ENCODE measurements at regions not wholly inside any gene's neighbourhood (a gene's known extent, or its start where the extent isn't known, plus 50 kb on each side); places are given as distances from the start of the nearest gene placed in this dataset.

- H3K27ac Mint-ChIP-seq (ENCODE audit: unreplicated experiment), result no peak overlapping the region
- peaks cover 10% of the 10 kb centered on the region for H3K27me3 Mint-ChIP-seq (ENCODE audit: low read depth)
- no peak for DNase-seq (ENCODE audit: low spot score)
Observed at GRCh38 chr18:60092073-60092472, 192.3 kb downstream of the PMAIP1 start.

GRCh38 chr18:60090170-60090569 lies 190.4 kb downstream of the PMAIP1 start:
- peak; percentile 31 for TF ChIP-seq CTCF (IDR thresholded peaks at IDR 0.05)
- no peak for DNase-seq (ENCODE audit: low spot score)
- H3K4me1 Mint-ChIP-seq (ENCODE audit: low read depth), result no peaks in the 10 kb centered on the region
- no peaks in the 10 kb centered on the region for H3K36me3 Mint-ChIP-seq (ENCODE audit: low read depth)
- H3K27me3 Mint-ChIP-seq (ENCODE audit: low read depth), result peaks cover 20% of the 10 kb centered on the region
- no peak overlapping the region for H3K27ac Mint-ChIP-seq (ENCODE audit: unreplicated experiment)
- no peak overlapping the region for H3K4me3 Mint-ChIP-seq (ENCODE audit: unreplicated experiment)
- H3K9me3 Mint-ChIP-seq (ENCODE audit: low read depth), result peaks cover 5% of the 10 kb centered on the region

More at GRCh38 chr18:60092073-60092472, 192.3 kb downstream of the PMAIP1 start:
- H3K4me1 Mint-ChIP-seq (ENCODE audit: low read depth), result no peaks in the 10 kb centered on the region
- no peak overlapping the region for H3K4me3 Mint-ChIP-seq (ENCODE audit: unreplicated experiment)
- peaks cover 5% of the 10 kb centered on the region for H3K9me3 Mint-ChIP-seq (ENCODE audit: low read depth)
- no peaks in the 10 kb centered on the region for H3K36me3 Mint-ChIP-seq (ENCODE audit: low read depth)
- no peak for TF ChIP-seq CTCF (IDR thresholded peaks at IDR 0.05)

GRCh38 chr18:60082790-60083189 lies 183.0 kb downstream of the PMAIP1 start:
- no peaks in the 10 kb centered on the region for H3K4me1 Mint-ChIP-seq (ENCODE audit: low read depth)
- H3K36me3 Mint-ChIP-seq (ENCODE audit: low read depth), result no peaks in the 10 kb centered on the region
- no peak overlapping the region for H3K27ac Mint-ChIP-seq (ENCODE audit: unreplicated experiment)
- no peak overlapping the region for H3K4me3 Mint-ChIP-seq (ENCODE audit: unreplicated experiment)
- no peak for TF ChIP-seq CTCF (IDR thresholded peaks at IDR 0.05)
- no peak for DNase-seq (ENCODE audit: low spot score)
- H3K9me3 Mint-ChIP-seq (ENCODE audit: low read depth), result peaks cover 6% of the 10 kb centered on the region
- peaks cover 34% of the 10 kb centered on the region for H3K27me3 Mint-ChIP-seq (ENCODE audit: low read depth)

- peaks cover 6% of the 10 kb centered on the region for H3K9me3 Mint-ChIP-seq (ENCODE audit: low read depth)
- H3K36me3 Mint-ChIP-seq (ENCODE audit: low read depth), result no peaks in the 10 kb centered on the region
- H3K4me3 Mint-ChIP-seq (ENCODE audit: unreplicated experiment), result no peak overlapping the region
- no peaks in the 10 kb centered on the region for H3K4me1 Mint-ChIP-seq (ENCODE audit: low read depth)
- no peak for DNase-seq (ENCODE audit: low spot score)
- peaks cover 38% of the 10 kb centered on the region for H3K27me3 Mint-ChIP-seq (ENCODE audit: low read depth)
- H3K27ac Mint-ChIP-seq (ENCODE audit: unreplicated experiment), result no peak overlapping the region
- no peak for TF ChIP-seq CTCF (IDR thresholded peaks at IDR 0.05)
Observed at GRCh38 chr18:60082282-60082681, 182.5 kb downstream of the PMAIP1 start.

GRCh38 chr18:60075477-60075876 lies 175.7 kb downstream of the PMAIP1 start:
- DNase-seq (ENCODE audit: low spot score), result peak; percentile 79

More at GRCh38 chr18:60075477-60075876, 175.7 kb downstream of the PMAIP1 start:
- Mint-ChIP-seq H3K4me1 (ENCODE audit: low read depth) (no peaks in the 10 kb centered on the region), H3K27me3 (ENCODE audit: low read depth) (peaks cover 20% of the 10 kb centered on the region), H3K4me3 (ENCODE audit: unreplicated experiment) (no peak overlapping the region), H3K27ac (ENCODE audit: unreplicated experiment) (no peak overlapping the region), H3K9me3 (ENCODE audit: low read depth) (peaks cover 31% of the 10 kb centered on the region), H3K36me3 (ENCODE audit: low read depth) (no peaks in the 10 kb centered on the region)
- TF ChIP-seq CTCF (IDR thresholded peaks at IDR 0.05), result no peak

Data from chondrocyte (in vitro differentiated cells).